GM19193 (cell line): ENCODE measurements at regions not wholly inside any gene's neighbourhood (a gene's known extent, or its start where the extent isn't known, plus 50 kb on each side); places are given as distances from the start of the nearest gene placed in this dataset.

ENCODE experiments used
- POLR2A ChIP-seq: IDR thresholded peaks from 4 replicates; pipeline ENCODE4 v1.6.1; 2011; ENCODE audit not compliant: insufficient read depth, insufficient read length; ENCODE audit errors: extremely low read depth

GRCh38 chr17:37833237-37833859, 88.5 kb upstream of the HNF1B start:
- no peak for TF ChIP-seq POLR2A

GRCh38 chr17:37831986-37832385, 87.1 kb upstream of the HNF1B start:
- TF ChIP-seq POLR2A = no peak

GRCh38 chr17:37831492-37831891, 86.6 kb upstream of the HNF1B start:
- no peak for TF ChIP-seq POLR2A

DNA sequence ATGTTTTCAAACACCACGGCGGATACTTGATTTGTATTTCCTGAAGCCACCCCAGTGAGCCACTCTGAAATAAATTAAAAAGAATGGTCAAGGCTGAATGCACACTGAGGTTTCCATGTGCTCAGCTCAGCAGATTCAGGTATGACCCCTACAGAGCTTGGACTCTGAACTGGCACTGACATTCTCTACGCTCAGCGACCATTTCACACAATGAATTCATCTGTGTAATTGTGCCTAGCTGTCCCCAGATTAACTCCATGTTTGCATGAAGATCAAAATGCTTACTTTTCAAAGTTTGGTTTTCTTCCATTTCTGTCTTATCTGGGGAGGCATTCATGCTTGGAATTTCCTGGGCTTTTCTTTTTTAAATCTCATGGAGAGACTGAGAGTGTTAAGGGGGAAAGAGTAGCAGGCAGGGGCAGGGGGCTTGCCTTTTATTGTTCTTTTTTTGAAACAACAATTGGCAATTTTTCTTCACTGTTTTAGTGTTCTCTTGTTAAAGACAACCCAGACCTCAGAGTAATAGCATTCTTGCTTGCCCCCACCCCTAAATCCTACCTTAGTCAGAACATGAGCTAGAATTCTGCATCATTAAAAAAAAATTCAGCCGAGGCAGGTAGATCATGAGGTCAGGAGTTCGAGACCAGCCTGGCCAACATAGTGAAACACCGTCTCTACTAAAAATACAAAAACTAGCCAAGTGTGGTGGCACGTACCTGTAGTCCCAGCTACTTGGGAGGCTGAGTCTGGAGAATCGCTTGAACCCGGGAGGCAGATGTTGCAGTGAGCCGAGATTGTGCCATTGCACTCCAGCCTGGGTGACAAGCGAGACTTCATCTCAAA, 85.5 kb upstream of the HNF1B start:
- peak; percentile 8 for TF ChIP-seq POLR2A

- TF ChIP-seq POLR2A = peak; percentile 19
These were observed 84.8 kb upstream of the HNF1B start for GRCh38 chr17:37829592-37830123.

GRCh38 chr17:37828651-37829124, 83.8 kb upstream of the HNF1B start:
- TF ChIP-seq POLR2A = no peak

DNA sequence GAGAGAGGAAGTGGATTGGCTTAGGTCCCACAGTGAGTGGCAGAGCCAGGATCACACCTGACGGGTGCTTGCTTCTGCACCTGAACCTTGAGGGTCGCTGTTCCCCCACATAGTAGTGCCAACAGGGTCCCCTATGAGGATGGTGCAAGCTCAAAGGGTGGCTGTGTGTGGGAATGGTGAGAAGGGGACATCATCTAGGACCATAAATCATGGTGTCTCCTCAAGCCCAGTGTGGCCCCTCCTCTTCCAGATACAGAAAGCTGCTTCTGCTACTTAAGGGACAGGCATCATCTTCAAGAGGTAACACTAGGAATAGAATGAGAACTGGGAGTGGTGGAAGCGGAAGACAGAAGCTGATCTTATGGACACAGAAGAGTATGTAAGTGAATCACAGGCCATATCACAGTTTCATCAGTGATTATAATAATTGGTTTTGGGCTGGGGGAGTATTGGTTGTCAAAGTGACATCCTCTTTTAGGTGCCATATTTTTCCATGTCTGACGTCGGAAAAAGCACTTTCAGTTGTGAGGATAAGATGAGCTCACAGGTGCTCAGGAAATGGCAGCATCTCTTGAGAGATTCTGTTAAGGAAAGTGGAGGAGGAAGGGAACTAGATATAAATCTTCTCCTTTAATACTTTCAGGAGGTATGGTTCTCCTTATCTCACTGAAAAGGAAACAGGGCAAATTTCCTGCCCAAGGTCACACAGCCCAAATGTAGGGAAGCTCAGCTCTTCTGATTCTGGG, 83.2 kb upstream of the HNF1B start:
- TF ChIP-seq POLR2A = no peak

GRCh38 chr17:37826497-37827430, 81.9 kb upstream of the HNF1B start:
- TF ChIP-seq POLR2A = peak; percentile 34

- TF ChIP-seq POLR2A = no peak
These were observed 81.0 kb upstream of the HNF1B start for GRCh38 chr17:37825851-37826250.

DNA sequence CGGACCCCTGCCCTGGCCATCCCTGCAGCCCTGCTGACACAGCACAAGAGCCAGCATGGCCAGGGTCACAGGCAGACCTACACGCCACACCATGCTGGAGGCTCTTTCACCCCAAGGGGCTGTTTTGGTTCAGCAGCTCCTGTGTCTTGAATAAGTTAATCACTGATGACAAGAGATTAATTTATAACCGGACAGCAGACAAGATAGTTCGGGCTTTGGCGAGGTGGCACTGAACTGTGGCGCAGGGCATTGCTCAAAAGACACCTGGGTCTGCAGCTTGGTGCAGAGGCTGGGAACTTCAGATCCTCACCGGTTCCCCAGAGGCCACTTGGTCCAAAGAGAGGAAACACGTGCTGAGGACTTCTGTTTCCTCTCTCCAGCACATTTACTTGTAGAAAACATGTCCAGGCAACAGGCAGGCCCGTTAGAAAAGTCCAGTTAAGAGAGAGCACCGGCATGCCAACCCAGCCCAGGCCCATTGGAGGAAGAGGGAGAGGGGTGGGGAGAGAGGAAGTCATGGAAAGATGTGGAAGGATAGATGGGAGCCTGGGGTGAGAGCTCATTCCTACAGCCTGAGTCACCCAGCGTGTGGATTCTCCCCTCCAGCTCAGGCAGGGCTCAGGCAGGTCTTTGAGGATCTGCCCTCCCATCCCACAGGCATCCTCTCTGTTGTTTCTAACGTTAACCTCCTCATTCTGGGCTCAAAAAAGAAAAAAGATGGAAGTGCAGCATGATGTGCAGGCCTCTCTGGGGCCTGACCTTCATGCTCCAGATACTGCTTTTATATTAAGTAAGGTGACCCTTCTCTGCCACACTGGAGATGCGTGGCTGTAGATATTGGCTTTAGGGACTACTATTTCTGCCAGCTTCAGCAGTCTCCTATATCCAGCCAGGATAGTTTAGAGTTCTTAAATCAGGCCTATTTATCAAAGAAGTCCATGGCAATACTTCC, 80.0 kb upstream of the HNF1B start:
- TF ChIP-seq POLR2A = peak; percentile 25

GRCh38 chr17:37823996-37824395, 79.1 kb upstream of the HNF1B start:
- no peak for TF ChIP-seq POLR2A

DNA sequence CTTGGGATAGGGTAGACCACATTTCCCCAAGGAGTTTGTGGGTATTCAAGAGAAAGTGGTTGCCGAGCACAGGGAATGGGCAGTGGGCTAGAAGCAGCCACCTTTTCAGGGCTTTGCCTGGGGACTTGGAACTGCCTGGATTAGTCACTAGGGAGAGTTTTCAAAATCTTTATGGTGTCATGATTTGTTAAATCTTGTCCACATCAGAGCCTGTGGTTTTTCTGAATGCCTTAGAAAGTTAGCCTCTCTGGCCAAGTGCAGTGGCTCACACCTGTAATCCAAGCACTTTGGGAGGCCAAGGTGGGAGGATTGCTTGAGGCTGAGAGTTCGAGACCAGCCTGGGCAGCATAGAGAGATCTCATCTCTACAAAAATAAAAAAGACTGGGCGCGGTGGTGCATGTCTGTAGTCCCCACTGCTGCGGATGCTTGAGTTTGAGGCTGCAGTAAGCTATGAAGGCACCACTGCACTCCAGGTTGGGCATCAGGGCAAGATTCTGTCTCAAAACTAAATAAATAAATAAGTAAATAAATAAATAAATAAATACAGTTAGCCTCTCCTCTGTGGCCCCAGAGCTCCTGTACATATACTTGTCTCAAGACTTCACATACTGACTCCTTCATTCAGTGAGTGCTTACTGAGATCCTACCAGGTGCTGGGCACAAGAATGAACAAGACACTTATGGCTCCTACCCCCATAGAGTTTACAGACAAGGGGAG, 76.3 kb upstream of the HNF1B start:
- TF ChIP-seq POLR2A = no peak
